ENCODE measurements at regions not wholly inside any gene's neighbourhood (a gene's known extent, or its start where the extent isn't known, plus 50 kb on each side); places are given as distances from the start of the nearest gene placed in this dataset.

DNA sequence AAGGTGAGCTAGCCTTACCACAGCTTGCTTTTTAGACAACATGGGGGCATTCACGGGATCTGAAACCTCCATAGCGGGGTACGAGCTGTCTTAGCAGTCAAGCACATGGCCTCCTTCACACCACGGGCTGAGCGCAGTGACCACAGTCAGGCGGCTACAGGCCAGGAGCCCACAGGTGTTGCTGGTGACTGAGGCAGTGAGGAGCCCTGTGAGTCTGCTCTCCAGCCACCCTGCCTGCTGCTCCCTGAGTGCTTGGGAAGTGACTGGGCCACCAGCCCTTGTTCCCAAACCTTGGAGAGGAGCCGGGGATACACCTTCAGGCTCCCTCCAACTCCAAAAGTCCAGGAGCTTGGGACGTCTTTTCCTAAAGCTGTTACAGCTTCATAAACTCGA lies 418.1 kb upstream of the MYT1L start:
- Mint-ChIP-seq H3K36me3 (ENCODE audit: low read depth, unreplicated experiment) (peaks cover 8% of the 10 kb centered on the region), H3K4me1 (ENCODE audit: unreplicated experiment) (no peaks in the 10 kb centered on the region), H3K4me3 (ENCODE audit: unreplicated experiment) (no peak overlapping the region), H3K27me3 (ENCODE audit: unreplicated experiment) (peaks cover 7% of the 10 kb centered on the region), H3K9me3 (ENCODE audit: unreplicated experiment) (peaks cover 6% of the 10 kb centered on the region), H3K27ac (ENCODE audit: unreplicated experiment) (no peak overlapping the region)
- TF ChIP-seq, protein P1, sequence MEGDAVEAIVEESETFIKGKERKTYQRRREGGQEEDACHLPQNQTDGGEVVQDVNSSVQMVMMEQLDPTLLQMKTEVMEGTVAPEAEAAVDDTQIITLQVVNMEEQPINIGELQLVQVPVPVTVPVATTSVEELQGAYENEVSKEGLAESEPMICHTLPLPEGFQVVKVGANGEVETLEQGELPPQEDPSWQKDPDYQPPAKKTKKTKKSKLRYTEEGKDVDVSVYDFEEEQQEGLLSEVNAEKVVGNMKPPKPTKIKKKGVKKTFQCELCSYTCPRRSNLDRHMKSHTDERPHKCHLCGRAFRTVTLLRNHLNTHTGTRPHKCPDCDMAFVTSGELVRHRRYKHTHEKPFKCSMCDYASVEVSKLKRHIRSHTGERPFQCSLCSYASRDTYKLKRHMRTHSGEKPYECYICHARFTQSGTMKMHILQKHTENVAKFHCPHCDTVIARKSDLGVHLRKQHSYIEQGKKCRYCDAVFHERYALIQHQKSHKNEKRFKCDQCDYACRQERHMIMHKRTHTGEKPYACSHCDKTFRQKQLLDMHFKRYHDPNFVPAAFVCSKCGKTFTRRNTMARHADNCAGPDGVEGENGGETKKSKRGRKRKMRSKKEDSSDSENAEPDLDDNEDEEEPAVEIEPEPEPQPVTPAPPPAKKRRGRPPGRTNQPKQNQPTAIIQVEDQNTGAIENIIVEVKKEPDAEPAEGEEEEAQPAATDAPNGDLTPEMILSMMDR (IDR thresholded peaks at IDR 0.05; ENCODE audit: unreplicated experiment): no peak
- no peak for DNase-seq (ENCODE audit: low spot score)

DNA sequence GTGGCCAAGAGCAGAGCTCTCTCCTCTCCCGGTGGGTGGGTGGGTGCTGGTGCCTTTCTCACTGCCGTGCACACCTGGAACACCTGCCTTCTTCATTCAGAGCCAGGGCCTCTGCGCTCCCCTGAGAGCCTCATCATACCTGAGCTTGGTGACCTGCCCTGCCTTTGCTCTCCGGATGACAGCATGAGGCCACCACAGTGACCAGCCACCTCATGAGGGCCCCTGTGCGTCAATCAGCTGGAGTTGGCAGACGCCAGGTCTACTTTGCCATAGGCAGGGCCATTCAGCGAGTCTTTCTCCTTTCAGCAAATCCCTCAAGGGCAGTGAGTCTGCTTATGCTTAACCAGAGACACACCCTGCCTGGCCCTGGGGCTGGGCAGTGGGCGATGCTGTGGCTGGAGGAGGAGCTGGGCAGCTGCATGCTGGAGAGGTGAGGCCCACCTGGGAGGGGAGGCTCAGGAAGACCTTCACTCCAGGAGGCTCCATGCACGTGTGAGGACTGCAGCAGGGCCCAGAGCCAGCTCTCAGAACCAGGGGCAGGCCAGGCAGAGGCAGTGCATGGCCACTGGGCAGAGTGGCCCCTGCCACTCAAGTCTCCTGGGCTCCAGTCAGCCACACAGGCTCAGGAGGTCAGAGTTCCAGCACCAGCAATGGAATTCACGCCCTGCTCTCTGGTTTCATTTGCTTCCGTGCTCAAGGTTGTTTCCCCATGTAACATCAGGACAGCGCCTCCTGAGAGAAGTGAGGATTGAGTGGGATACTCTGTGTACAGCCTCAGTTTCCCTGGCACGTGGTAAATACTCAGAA lies 417.5 kb upstream of the MYT1L start:
- TF ChIP-seq, protein P1 (IDR thresholded peaks at IDR 0.05; ENCODE audit: unreplicated experiment): no peak
- H3K27me3 Mint-ChIP-seq (ENCODE audit: unreplicated experiment): peaks cover 7% of the 10 kb centered on the region
- DNase-seq (ENCODE audit: low spot score): no peak
- no peak overlapping the region for H3K4me3 Mint-ChIP-seq (ENCODE audit: unreplicated experiment)
- H3K9me3 Mint-ChIP-seq (ENCODE audit: unreplicated experiment): no peaks in the 10 kb centered on the region
- peaks cover 7% of the 10 kb centered on the region for H3K36me3 Mint-ChIP-seq (ENCODE audit: low read depth, unreplicated experiment)
- no peak overlapping the region for H3K27ac Mint-ChIP-seq (ENCODE audit: unreplicated experiment)
- H3K4me1 Mint-ChIP-seq (ENCODE audit: unreplicated experiment): no peaks in the 10 kb centered on the region

DNA sequence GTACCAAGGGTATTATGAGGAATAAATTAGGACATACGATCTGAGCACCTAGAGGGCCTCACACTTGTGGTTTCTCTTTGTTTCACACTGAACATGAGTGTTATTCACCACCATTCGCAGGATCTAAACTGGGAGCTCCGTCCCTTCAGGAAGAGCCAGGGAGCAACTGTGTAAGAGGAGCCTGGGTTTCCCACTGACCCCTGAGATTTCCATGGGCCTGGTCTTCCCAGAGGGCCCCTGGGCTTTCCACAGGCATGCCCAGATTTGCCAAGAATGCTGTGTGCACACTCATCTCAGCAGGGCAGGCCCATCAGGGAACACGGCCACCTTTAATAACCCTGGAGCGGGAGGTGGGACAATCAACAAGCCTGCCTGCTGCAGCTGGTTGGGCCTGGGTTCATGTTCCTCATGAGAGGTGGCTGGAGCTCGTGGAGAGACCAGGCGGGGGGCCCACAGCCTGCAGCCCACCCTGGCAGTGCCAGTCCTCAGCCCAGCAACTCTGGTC lies 416.8 kb upstream of the MYT1L start:
- DNase-seq (ENCODE audit: low spot score): no peak
- Mint-ChIP-seq H3K4me1 (ENCODE audit: unreplicated experiment) (no peaks in the 10 kb centered on the region), H3K9me3 (ENCODE audit: unreplicated experiment) (no peaks in the 10 kb centered on the region), H3K36me3 (ENCODE audit: low read depth, unreplicated experiment) (peaks cover 7% of the 10 kb centered on the region), H3K27me3 (ENCODE audit: unreplicated experiment) (peaks cover 7% of the 10 kb centered on the region), H3K4me3 (ENCODE audit: unreplicated experiment) (no peak overlapping the region), H3K27ac (ENCODE audit: unreplicated experiment) (no peak overlapping the region)
- TF ChIP-seq, protein P1 (IDR thresholded peaks at IDR 0.05; ENCODE audit: unreplicated experiment): no peak

- H3K27ac Mint-ChIP-seq (ENCODE audit: unreplicated experiment): no peak overlapping the region
- H3K4me1 Mint-ChIP-seq (ENCODE audit: unreplicated experiment): no peaks in the 10 kb centered on the region
- no peak overlapping the region for H3K4me3 Mint-ChIP-seq (ENCODE audit: unreplicated experiment)
- no peaks in the 10 kb centered on the region for H3K9me3 Mint-ChIP-seq (ENCODE audit: unreplicated experiment)
- TF ChIP-seq, protein P1 (IDR thresholded peaks at IDR 0.05; ENCODE audit: unreplicated experiment): no peak
- peaks cover 7% of the 10 kb centered on the region for H3K27me3 Mint-ChIP-seq (ENCODE audit: unreplicated experiment)
- H3K36me3 Mint-ChIP-seq (ENCODE audit: low read depth, unreplicated experiment): peaks cover 6% of the 10 kb centered on the region
- no peak for DNase-seq (ENCODE audit: low spot score)
These were observed 415.7 kb upstream of the MYT1L start for GRCh38 chr2:2746731-2747130.

All from endothelial cell (in vitro differentiated cells).